ENCODE measurements at regions not wholly inside any gene's neighbourhood (a gene's known extent, or its start where the extent isn't known, plus 50 kb on each side); places are given as distances from the start of the nearest gene placed in this dataset.

DNA sequence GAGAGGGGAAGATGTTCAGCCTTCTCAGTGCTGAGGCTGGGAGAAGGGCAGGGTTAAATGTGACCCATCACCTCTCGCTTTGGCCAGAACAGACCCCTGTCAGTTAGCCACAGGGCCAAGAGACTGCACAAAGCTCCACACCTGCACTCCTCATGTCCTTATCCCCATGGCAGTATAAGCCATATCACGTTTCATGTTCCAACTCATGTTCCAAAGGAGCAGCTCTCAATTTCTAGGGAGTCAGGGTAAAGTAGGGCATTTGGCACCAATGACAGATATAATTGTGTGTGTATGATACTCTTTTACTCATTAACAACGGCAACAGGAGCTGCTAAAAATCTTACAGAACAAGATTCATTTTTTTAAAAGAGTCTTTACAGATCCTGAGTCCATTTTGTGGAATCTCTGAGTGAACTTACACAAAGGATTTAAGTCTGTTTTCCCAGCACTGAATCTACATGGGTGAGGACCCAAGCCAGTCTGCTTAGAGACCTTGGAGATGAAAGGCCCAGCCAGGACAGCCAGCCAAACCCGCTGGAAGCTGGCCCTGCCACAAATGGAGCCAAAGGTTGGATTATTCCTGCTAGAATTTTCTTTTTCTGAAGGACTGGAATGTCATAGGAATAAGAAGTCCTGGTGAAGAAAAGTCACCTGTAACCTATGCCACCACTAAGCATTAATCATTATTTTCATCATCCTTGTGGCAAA lies 129.1 kb upstream of the SMAD1 start:
- Histone ChIP-seq H3F3A (ENCODE audit: low read depth) (no peaks in the 10 kb centered on the region), H3K79me2 (ENCODE audit: insufficient read depth, low read length) (no peaks in the 10 kb centered on the region), H3K4me2 (ENCODE audit: low read depth, low read length, poor library complexity, severe bottlenecking) (no peak overlapping the region), H3K36me3 (ENCODE audit: insufficient read depth, low read length) (no peaks in the 10 kb centered on the region), H3K4me3 (ENCODE audit: low read length, poor library complexity, severe bottlenecking) (no peak overlapping the region), H4K20me1 (ENCODE audit: insufficient read depth, low read length, poor library complexity, severe bottlenecking) (no peaks in the 10 kb centered on the region), H3K9me2 (replicated peaks; ENCODE audit: low read depth, low read length) (no peaks in the 10 kb centered on the region), H3K9me3 (ENCODE audit: insufficient read depth, low read depth, low read length) (no peaks in the 10 kb centered on the region), H3K9ac (ENCODE audit: low read depth, low read length, poor library complexity, severe bottlenecking) (no peak overlapping the region), H3K27me3 (ENCODE audit: insufficient read depth, low read length, poor library complexity, severe bottlenecking) (no peaks in the 10 kb centered on the region), H3K4me1 (ENCODE audit: insufficient read depth, low read length, poor library complexity, severe bottlenecking) (no peaks in the 10 kb centered on the region), H2AFZ (ENCODE audit: low read length) (no peak overlapping the region)
- TF ChIP-seq, protein P1, sequence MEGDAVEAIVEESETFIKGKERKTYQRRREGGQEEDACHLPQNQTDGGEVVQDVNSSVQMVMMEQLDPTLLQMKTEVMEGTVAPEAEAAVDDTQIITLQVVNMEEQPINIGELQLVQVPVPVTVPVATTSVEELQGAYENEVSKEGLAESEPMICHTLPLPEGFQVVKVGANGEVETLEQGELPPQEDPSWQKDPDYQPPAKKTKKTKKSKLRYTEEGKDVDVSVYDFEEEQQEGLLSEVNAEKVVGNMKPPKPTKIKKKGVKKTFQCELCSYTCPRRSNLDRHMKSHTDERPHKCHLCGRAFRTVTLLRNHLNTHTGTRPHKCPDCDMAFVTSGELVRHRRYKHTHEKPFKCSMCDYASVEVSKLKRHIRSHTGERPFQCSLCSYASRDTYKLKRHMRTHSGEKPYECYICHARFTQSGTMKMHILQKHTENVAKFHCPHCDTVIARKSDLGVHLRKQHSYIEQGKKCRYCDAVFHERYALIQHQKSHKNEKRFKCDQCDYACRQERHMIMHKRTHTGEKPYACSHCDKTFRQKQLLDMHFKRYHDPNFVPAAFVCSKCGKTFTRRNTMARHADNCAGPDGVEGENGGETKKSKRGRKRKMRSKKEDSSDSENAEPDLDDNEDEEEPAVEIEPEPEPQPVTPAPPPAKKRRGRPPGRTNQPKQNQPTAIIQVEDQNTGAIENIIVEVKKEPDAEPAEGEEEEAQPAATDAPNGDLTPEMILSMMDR (conservative IDR thresholded peaks at IDR 0.05; ENCODE audit: low read length) = no peak
- no peak for TF ChIP-seq EZH2phosphoT487 (IDR thresholded peaks at IDR 0.05; ENCODE audit: borderline replicate concordance)

GRCh38 chr4:145351922-145352321 lies 129.7 kb upstream of the SMAD1 start:
- Histone ChIP-seq H3K27me3 (ENCODE audit: insufficient read depth, low read length, poor library complexity, severe bottlenecking) (no peaks in the 10 kb centered on the region), H3K79me2 (ENCODE audit: insufficient read depth, low read length) (no peaks in the 10 kb centered on the region), H3F3A (ENCODE audit: low read depth) (no peaks in the 10 kb centered on the region), H3K9me3 (ENCODE audit: insufficient read depth, low read depth, low read length) (no peaks in the 10 kb centered on the region), H4K20me1 (ENCODE audit: insufficient read depth, low read length, poor library complexity, severe bottlenecking) (no peaks in the 10 kb centered on the region), H2AFZ (ENCODE audit: low read length) (no peak overlapping the region), H3K4me2 (ENCODE audit: low read depth, low read length, poor library complexity, severe bottlenecking) (no peak overlapping the region), H3K9ac (ENCODE audit: low read depth, low read length, poor library complexity, severe bottlenecking) (no peak overlapping the region), H3K9me2 (replicated peaks; ENCODE audit: low read depth, low read length) (no peaks in the 10 kb centered on the region), H3K4me3 (ENCODE audit: low read length, poor library complexity, severe bottlenecking) (no peak overlapping the region), H3K36me3 (ENCODE audit: insufficient read depth, low read length) (no peaks in the 10 kb centered on the region), H3K4me1 (ENCODE audit: insufficient read depth, low read length, poor library complexity, severe bottlenecking) (no peaks in the 10 kb centered on the region)
- TF ChIP-seq, protein P1 (conservative IDR thresholded peaks at IDR 0.05; ENCODE audit: low read length) = no peak
- TF ChIP-seq EZH2phosphoT487 (IDR thresholded peaks at IDR 0.05; ENCODE audit: borderline replicate concordance) = no peak

DNA sequence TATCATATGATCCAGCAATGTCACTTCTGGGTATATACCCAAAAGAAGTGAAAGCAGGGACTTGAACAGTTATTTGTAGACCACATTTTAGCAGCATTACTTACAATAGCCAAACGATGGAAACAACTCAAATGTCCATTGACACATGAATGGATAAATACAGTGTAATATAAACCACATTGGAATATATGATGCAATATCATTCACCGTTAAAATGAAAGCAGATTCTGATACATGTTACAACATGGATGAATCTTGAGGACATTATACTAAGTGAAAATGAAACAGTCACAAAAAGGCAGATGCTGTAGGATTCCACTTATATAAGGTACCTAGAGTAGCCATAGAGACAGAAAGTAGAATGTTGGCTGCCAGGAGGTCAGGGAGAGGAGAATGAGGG lies 130.5 kb upstream of the SMAD1 start:
- Histone ChIP-seq H3K9me2 (replicated peaks; ENCODE audit: low read depth, low read length) (no peaks in the 10 kb centered on the region), H3K4me2 (ENCODE audit: low read depth, low read length, poor library complexity, severe bottlenecking) (no peak overlapping the region)

More for the DNA sequence above, 130.5 kb upstream of the SMAD1 start:
- Histone ChIP-seq H3F3A (ENCODE audit: low read depth) (no peaks in the 10 kb centered on the region), H4K20me1 (ENCODE audit: insufficient read depth, low read length, poor library complexity, severe bottlenecking) (no peaks in the 10 kb centered on the region), H3K9me3 (ENCODE audit: insufficient read depth, low read depth, low read length) (no peaks in the 10 kb centered on the region), H3K27me3 (ENCODE audit: insufficient read depth, low read length, poor library complexity, severe bottlenecking) (no peaks in the 10 kb centered on the region), H3K9ac (ENCODE audit: low read depth, low read length, poor library complexity, severe bottlenecking) (no peak overlapping the region), H3K79me2 (ENCODE audit: insufficient read depth, low read length) (no peaks in the 10 kb centered on the region), H3K4me1 (ENCODE audit: insufficient read depth, low read length, poor library complexity, severe bottlenecking) (no peaks in the 10 kb centered on the region), H3K36me3 (ENCODE audit: insufficient read depth, low read length) (no peaks in the 10 kb centered on the region), H2AFZ (ENCODE audit: low read length) (peak overlapping the region; percentile 1; the same call in 1 of the 2 replicates), H3K4me3 (ENCODE audit: low read length, poor library complexity, severe bottlenecking) (no peak overlapping the region)
- TF ChIP-seq, protein P1 (conservative IDR thresholded peaks at IDR 0.05; ENCODE audit: low read length) = no peak
- TF ChIP-seq EZH2phosphoT487 (IDR thresholded peaks at IDR 0.05; ENCODE audit: borderline replicate concordance) = no peak
